ENCODE measurements at regions not wholly inside any gene's neighbourhood (a gene's known extent, or its start where the extent isn't known, plus 50 kb on each side); places are given as distances from the start of the nearest gene placed in this dataset.

- no peak for TF ChIP-seq BACH2 (CRISPR knock-in tag; IDR thresholded peaks at IDR 0.05; ENCODE audit: borderline replicate concordance)
- no peak for TF ChIP-seq CSDC2 (CRISPR knock-in tag; IDR thresholded peaks at IDR 0.05)
- no peak for TF ChIP-seq PPARA (CRISPR knock-in tag; IDR thresholded peaks at IDR 0.05; ENCODE audit: borderline replicate concordance)
- ATAC-seq: no peak
Observed at GRCh38 chr2:167703441-167703840, 544.0 kb downstream of the STK39 start.

GRCh38 chr2:167702227-167702626 lies 545.2 kb downstream of the STK39 start:
- no peak for TF ChIP-seq ZNF565 (CRISPR knock-in tag; conservative IDR thresholded peaks at IDR 0.05; ENCODE audit: low read depth)
- no peak for TF ChIP-seq ZNF70 (CRISPR knock-in tag; IDR thresholded peaks at IDR 0.05)
- no peak for TF ChIP-seq PPARA (CRISPR knock-in tag; IDR thresholded peaks at IDR 0.05; ENCODE audit: borderline replicate concordance)
- no peak for TF ChIP-seq TCF4 (CRISPR knock-in tag; IDR thresholded peaks at IDR 0.05; ENCODE audit: borderline replicate concordance)
- TF ChIP-seq OSR1 (CRISPR knock-in tag; IDR thresholded peaks at IDR 0.05): no peak
- no peak for TF ChIP-seq TSHZ2 (CRISPR knock-in tag; IDR thresholded peaks at IDR 0.05)
- TF ChIP-seq TOX (CRISPR knock-in tag; IDR thresholded peaks at IDR 0.05; ENCODE audit: borderline replicate concordance): no peak
- TF ChIP-seq ESRRG (CRISPR knock-in tag; IDR thresholded peaks at IDR 0.05): no peak
- no peak for TF ChIP-seq CREB5 (CRISPR knock-in tag; IDR thresholded peaks at IDR 0.05; ENCODE audit: low read depth)
- TF ChIP-seq ZNF8 (CRISPR knock-in tag; IDR thresholded peaks at IDR 0.05): no peak
- no peak for TF ChIP-seq BACH2 (CRISPR knock-in tag; IDR thresholded peaks at IDR 0.05; ENCODE audit: borderline replicate concordance)
- TF ChIP-seq PATZ1 (CRISPR knock-in tag; IDR thresholded peaks at IDR 0.05; ENCODE audit: borderline replicate concordance): no peak
- TF ChIP-seq CSDC2 (CRISPR knock-in tag; IDR thresholded peaks at IDR 0.05): no peak
- TF ChIP-seq POU6F1 (CRISPR knock-in tag; IDR thresholded peaks at IDR 0.05; ENCODE audit: borderline replicate concordance, low read depth): no peak
- TF ChIP-seq RARB (CRISPR knock-in tag; IDR thresholded peaks at IDR 0.05): no peak
- no peak for TF ChIP-seq GLIS3 (CRISPR knock-in tag; IDR thresholded peaks at IDR 0.05)
- no peak for TF ChIP-seq ISL1 (CRISPR knock-in tag; IDR thresholded peaks at IDR 0.05)
- no peak for TF ChIP-seq ZFP30 (CRISPR knock-in tag; IDR thresholded peaks at IDR 0.05)
- no peak for ATAC-seq

- no peak for TF ChIP-seq SNAI2 (CRISPR knock-in tag; IDR thresholded peaks at IDR 0.05)
- TF ChIP-seq ARNTL (CRISPR knock-in tag; IDR thresholded peaks at IDR 0.05; ENCODE audit: borderline replicate concordance, low read depth): no peak
- TF ChIP-seq BACH2 (CRISPR knock-in tag; IDR thresholded peaks at IDR 0.05; ENCODE audit: borderline replicate concordance): no peak
- no peak for TF ChIP-seq GLIS3 (CRISPR knock-in tag; IDR thresholded peaks at IDR 0.05)
- no peak for TF ChIP-seq TSHZ2 (CRISPR knock-in tag; IDR thresholded peaks at IDR 0.05)
- TF ChIP-seq CSDC2 (CRISPR knock-in tag; IDR thresholded peaks at IDR 0.05): no peak
- no peak for TF ChIP-seq ZNF70 (CRISPR knock-in tag; IDR thresholded peaks at IDR 0.05)
- no peak for TF ChIP-seq ISL1 (CRISPR knock-in tag; IDR thresholded peaks at IDR 0.05)
- TF ChIP-seq ZNF8 (CRISPR knock-in tag; IDR thresholded peaks at IDR 0.05): no peak
- no peak for ATAC-seq
Observed at GRCh38 chr2:167701651-167702050, 545.7 kb downstream of the STK39 start.

Data from SK-N-SH treated with all-trans-retinoic acid at 6 μM for 48 hours (cell line).